DOHH2 (cell line): ENCODE measurements at regions not wholly inside any gene's neighbourhood (a gene's known extent, or its start where the extent isn't known, plus 50 kb on each side); places are given as distances from the start of the nearest gene placed in this dataset.

Experiments
- H3F3A ChIP-seq: fragments of 200-600 bp; sonication (generic), shearing (Covaris generic); 2 replicates; pipeline ENCODE4 v1.6.0; 2016; ENCODE audit warnings: antibody characterized with exemption, mild to moderate bottlenecking; ENCODE audit not compliant: control insufficient read depth, insufficient read depth
- H3K27ac ChIP-seq: fragments of 200-600 bp; sonication (generic); 2 replicates; pipeline ENCODE4 v1.5.1; 2014; ENCODE audit warnings: low read depth, mild to moderate bottlenecking, low read length, moderate library complexity
- H3K27me3 ChIP-seq: fragments of 200-600 bp; sonication (generic); 2 replicates; pipeline ENCODE4 v1.6.1; 2014; ENCODE audit warnings: mild to moderate bottlenecking, low read length, mixed read lengths; ENCODE audit not compliant: control insufficient read depth
- H3K36me3 ChIP-seq: fragments of 200-600 bp; sonication (generic); 2 replicates; pipeline ENCODE4 v1.6.1; 2014; ENCODE audit warnings: mild to moderate bottlenecking, low read length, moderate library complexity, mixed read lengths; ENCODE audit not compliant: control insufficient read depth
- H3K4me1 ChIP-seq: fragments of 200-600 bp; sonication (generic); 2 replicates; pipeline ENCODE4 v1.6.1; 2014; ENCODE audit warnings: mild to moderate bottlenecking, low read length, mixed read lengths; ENCODE audit not compliant: control insufficient read depth
- H3K4me2 ChIP-seq: fragments of 200-600 bp; sonication (generic); 2 replicates; pipeline ENCODE4 v1.6.0; 2014; ENCODE audit warnings: mild to moderate bottlenecking, low read length, moderate library complexity
- H3K4me3 ChIP-seq: fragments of 200-600 bp; sonication (generic); 2 replicates; pipeline ENCODE4 v1.5.1; 2014; ENCODE audit warnings: mild to moderate bottlenecking, low read length, mixed read lengths
- H3K79me2 ChIP-seq: fragments of 200-600 bp; sonication (generic); 2 replicates; pipeline ENCODE4 v1.6.1; 2014; ENCODE audit warnings: mild to moderate bottlenecking, low read length, mixed read lengths; ENCODE audit not compliant: control insufficient read depth
- H3K9me2 ChIP-seq: fragments of 200-600 bp; sonication (generic); replicated peaks from 2 replicates; pipeline ENCODE4 v1.6.1; 2014; ENCODE audit warnings: mild to moderate bottlenecking, low read length, mixed read lengths; ENCODE audit not compliant: control insufficient read depth
- H3K9me3 ChIP-seq: fragments of 200-600 bp; sonication (generic); 2 replicates; pipeline ENCODE4 v1.6.1; 2014; ENCODE audit warnings: antibody characterized with exemption, low read length, mixed read lengths; ENCODE audit not compliant: control insufficient read depth, insufficient read depth
- H4K20me1 ChIP-seq: fragments of 200-600 bp; sonication (generic); 2 replicates; pipeline ENCODE4 v1.6.0; 2014; ENCODE audit warnings: low read depth, mild to moderate bottlenecking, antibody characterized with exemption, low read length, moderate library complexity; ENCODE audit not compliant: control insufficient read depth, insufficient read depth
- EZH2phosphoT487 ChIP-seq: fragments of 200-600 bp; sonication (generic); IDR thresholded peaks from 2 replicates; pipeline ENCODE4 v1.6.1; 2017; ENCODE audit warnings: borderline replicate concordance, mild to moderate bottlenecking, antibody characterized with exemption, low read length, moderate library complexity, mixed read lengths
- TF ChIP-seq, protein P1 (sequence below): fragments of 200-600 bp; sonication (generic); IDR thresholded peaks from one replicate; pipeline ENCODE4 v1.5.1; 2014; ENCODE audit warnings: antibody characterized with exemption, mild to moderate bottlenecking, low read depth, low read length; ENCODE audit not compliant: poor library complexity, severe bottlenecking

DNA sequence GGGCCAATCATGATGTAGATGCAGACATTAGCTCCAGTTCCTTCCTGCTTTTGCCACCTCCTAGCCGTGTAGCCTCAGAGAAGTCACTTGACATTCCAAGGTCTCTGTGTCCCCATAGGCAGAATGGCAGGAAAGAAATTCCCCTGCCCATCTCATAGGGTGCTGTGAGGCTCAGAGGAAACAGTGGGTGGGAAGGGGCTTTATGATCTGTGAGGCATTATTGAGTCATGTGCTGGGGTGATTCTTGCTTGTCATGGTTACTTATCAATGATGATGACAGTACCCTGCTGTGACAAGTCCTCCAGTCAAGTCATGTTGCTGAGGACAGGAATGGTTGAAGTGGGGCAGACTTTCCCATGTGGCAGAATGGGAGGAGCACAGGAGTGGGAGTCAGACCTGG lies 63.7 kb downstream of the MSX1 start:
- H3K4me1 ChIP-seq, result peaks cover 10% of the 10 kb centered on the region
- H3K4me2 ChIP-seq, result no peak overlapping the region

DNA sequence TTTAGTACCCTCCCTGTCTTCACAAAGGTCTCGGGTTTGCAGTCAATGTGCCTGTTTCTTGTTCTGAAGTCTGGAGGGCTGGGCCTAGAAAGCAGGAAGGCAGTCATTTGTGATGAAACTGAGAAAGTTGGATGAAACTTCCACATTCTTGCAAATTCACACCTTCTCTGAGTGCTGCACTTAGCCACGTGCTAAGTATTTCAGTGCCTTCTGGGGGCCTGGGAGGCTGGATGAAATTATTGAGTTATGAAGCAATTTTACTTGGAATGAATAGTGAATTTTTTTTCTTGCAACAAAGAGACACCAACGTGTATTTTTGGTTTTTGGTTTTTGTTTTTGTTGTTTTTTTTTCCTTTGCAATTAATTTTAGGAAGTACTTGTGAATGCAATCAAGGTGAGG lies 71.2 kb downstream of the MSX1 start:
- Histone ChIP-seq H3K4me2 (no peak overlapping the region), H3F3A (no peaks in the 10 kb centered on the region), H3K27me3 (no peaks in the 10 kb centered on the region), H3K27ac (no peak overlapping the region), H3K9me2 (no peaks in the 10 kb centered on the region), H3K36me3 (no peaks in the 10 kb centered on the region), H3K4me3 (no peak overlapping the region), H3K79me2 (no peaks in the 10 kb centered on the region), H4K20me1 (no peaks in the 10 kb centered on the region), H3K9me3 (no peaks in the 10 kb centered on the region), H3K4me1 (peaks cover 20% of the 10 kb centered on the region)
- TF ChIP-seq, protein P1, sequence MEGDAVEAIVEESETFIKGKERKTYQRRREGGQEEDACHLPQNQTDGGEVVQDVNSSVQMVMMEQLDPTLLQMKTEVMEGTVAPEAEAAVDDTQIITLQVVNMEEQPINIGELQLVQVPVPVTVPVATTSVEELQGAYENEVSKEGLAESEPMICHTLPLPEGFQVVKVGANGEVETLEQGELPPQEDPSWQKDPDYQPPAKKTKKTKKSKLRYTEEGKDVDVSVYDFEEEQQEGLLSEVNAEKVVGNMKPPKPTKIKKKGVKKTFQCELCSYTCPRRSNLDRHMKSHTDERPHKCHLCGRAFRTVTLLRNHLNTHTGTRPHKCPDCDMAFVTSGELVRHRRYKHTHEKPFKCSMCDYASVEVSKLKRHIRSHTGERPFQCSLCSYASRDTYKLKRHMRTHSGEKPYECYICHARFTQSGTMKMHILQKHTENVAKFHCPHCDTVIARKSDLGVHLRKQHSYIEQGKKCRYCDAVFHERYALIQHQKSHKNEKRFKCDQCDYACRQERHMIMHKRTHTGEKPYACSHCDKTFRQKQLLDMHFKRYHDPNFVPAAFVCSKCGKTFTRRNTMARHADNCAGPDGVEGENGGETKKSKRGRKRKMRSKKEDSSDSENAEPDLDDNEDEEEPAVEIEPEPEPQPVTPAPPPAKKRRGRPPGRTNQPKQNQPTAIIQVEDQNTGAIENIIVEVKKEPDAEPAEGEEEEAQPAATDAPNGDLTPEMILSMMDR, result no peak
- TF ChIP-seq EZH2phosphoT487, result no peak

More for the DNA sequence above, 63.7 kb downstream of the MSX1 start:
- Histone ChIP-seq H3F3A (no peaks in the 10 kb centered on the region), H3K27me3 (no peaks in the 10 kb centered on the region), H3K9me2 (no peaks in the 10 kb centered on the region), H3K9me3 (no peaks in the 10 kb centered on the region), H3K79me2 (no peaks in the 10 kb centered on the region), H3K36me3 (no peaks in the 10 kb centered on the region), H3K27ac (no peak overlapping the region), H4K20me1 (no peaks in the 10 kb centered on the region), H3K4me3 (no peak overlapping the region)
- TF ChIP-seq EZH2phosphoT487, result no peak
- TF ChIP-seq, protein P1, result no peak

DNA sequence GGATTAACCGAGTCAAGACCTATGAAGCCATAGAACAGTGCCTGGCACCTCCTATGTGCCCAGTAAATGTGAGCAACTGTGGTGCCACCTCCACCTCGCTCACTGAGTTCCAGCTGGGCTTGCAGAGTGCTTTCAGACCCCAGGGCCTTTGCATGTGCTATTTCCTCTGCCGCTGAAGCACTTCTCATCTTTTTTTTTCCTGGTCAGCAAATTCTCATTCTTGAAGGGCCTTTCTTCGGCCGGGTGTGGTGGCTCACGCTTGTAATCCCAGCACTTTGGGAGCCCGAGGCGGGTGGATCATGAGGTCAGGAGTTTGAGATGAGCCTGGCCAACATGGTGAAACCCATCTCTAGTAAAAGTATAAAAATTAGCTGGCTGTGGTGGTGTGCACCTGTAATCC lies 76.5 kb downstream of the MSX1 start:
- Histone ChIP-seq H4K20me1 (no peaks in the 10 kb centered on the region), H3K4me1 (peaks cover under 1% of the 10 kb centered on the region; the same call in 1 of the 2 replicates), H3K9me3 (no peaks in the 10 kb centered on the region), H3K4me3 (no peak overlapping the region), H3F3A (no peaks in the 10 kb centered on the region), H3K9me2 (no peaks in the 10 kb centered on the region), H3K4me2 (no peak overlapping the region), H3K79me2 (no peaks in the 10 kb centered on the region), H3K36me3 (no peaks in the 10 kb centered on the region), H3K27me3 (no peaks in the 10 kb centered on the region), H3K27ac (no peak overlapping the region)
- TF ChIP-seq EZH2phosphoT487, result no peak
- TF ChIP-seq, protein P1, result no peak
